Neural progenitor cell (in vitro differentiated cells): ENCODE measurements at regions not wholly inside any gene's neighbourhood (a gene's known extent, or its start where the extent isn't known, plus 50 kb on each side); places are given as distances from the start of the nearest gene placed in this dataset.

Experiments used
- DNase-seq: peaks from one replicate; pipeline ENCODE4 v3.0.0-alpha.2; 2016; ENCODE audit warnings: low spot score
- H2AFZ ChIP-seq: fragments of 200-600 bp; sonication (generic); replicated peaks from 2 replicates; pipeline ENCODE4 v1.6.1; 2016; ENCODE audit warnings: antibody characterized with exemption
- H3F3A ChIP-seq: fragments of 200-600 bp; sonication (generic); 2 replicates; pipeline ENCODE4 v1.6.1; 2016; ENCODE audit warnings: antibody characterized with exemption, low read depth
- H3K27ac ChIP-seq: fragments of 200-600 bp; sonication (generic); 2 replicates; pipeline ENCODE4 v1.5.1; 2016; ENCODE audit warnings: mild to moderate bottlenecking
- H3K27me3 ChIP-seq: fragments of 200-600 bp; sonication (generic); 2 replicates; pipeline ENCODE4 v1.6.1; 2016; ENCODE audit warnings: mild to moderate bottlenecking, moderate library complexity
- H3K36me3 ChIP-seq: fragments of 200-600 bp; sonication (generic); 2 replicates; pipeline ENCODE4 v1.5.1; 2016
- H3K4me1 ChIP-seq: fragments of 200-600 bp; sonication (generic); 2 replicates; pipeline ENCODE4 v1.6.1; 2016; ENCODE audit warnings: mixed run types
- H3K4me2 ChIP-seq: fragments of 200-600 bp; sonication (generic); 2 replicates; pipeline ENCODE4 v1.6.1; 2016
- H3K4me3 ChIP-seq: fragments of 200-600 bp; sonication (generic); 2 replicates; pipeline ENCODE4 v1.5.1; 2016
- H3K79me2 ChIP-seq: fragments of 200-600 bp; sonication (generic); 2 replicates; pipeline ENCODE4 v1.6.1; 2016; ENCODE audit warnings: low read depth
- H3K9ac ChIP-seq: fragments of 200-600 bp; sonication (generic); 2 replicates; pipeline ENCODE4 v1.6.1; 2016
- H3K9me3 ChIP-seq: fragments of 200-600 bp; sonication (generic); 2 replicates; pipeline ENCODE4 v1.5.1; 2016; ENCODE audit warnings: low read depth
- H4K20me1 ChIP-seq: fragments of 200-600 bp; sonication (generic); 2 replicates; pipeline ENCODE4 v1.6.1; 2016; ENCODE audit warnings: low read depth
- H3K27ac Mint-ChIP-seq: 3 replicates; pipeline ENCODE4 v1.8.0; 2021; ENCODE audit warnings: mixed read lengths
- H3K27me3 Mint-ChIP-seq: 2 replicates; pipeline ENCODE4 v1.8.0; 2022; ENCODE audit warnings: low read depth, mild to moderate bottlenecking, inconsistent platforms, moderate library complexity, mixed read lengths; ENCODE audit not compliant: insufficient read depth
- H3K36me3 Mint-ChIP-seq: 3 replicates; pipeline ENCODE4 v1.8.0; 2021; ENCODE audit warnings: mixed read lengths
- H3K4me1 Mint-ChIP-seq: 3 replicates; pipeline ENCODE4 v1.8.0; 2021; ENCODE audit warnings: mixed read lengths
- H3K4me3 Mint-ChIP-seq: 3 replicates; pipeline ENCODE4 v1.8.0; 2021; ENCODE audit warnings: mild to moderate bottlenecking, moderate library complexity, mixed read lengths
- H3K9me3 Mint-ChIP-seq: 3 replicates; pipeline ENCODE4 v1.8.0; 2020; ENCODE audit warnings: mixed read lengths
- CTCF ChIP-seq: fragments of 200-600 bp; sonication (generic); IDR thresholded peaks from 2 replicates; pipeline ENCODE4 v1.5.1; 2017; ENCODE audit warnings: antibody characterized with exemption, mild to moderate bottlenecking
- EZH2 ChIP-seq: fragments of 200-600 bp; sonication (generic); IDR thresholded peaks from 2 replicates; pipeline ENCODE4 v1.6.1; 2017; ENCODE audit warnings: antibody characterized with exemption, mild to moderate bottlenecking, moderate library complexity
- EZH2phosphoT487 ChIP-seq: fragments of 200-600 bp; sonication (generic); IDR thresholded peaks from 2 replicates; pipeline ENCODE4 v1.6.1; 2017; ENCODE audit warnings: antibody characterized with exemption

- Histone ChIP-seq H2AFZ (no peak overlapping the region), H3K36me3 (no peaks in the 10 kb centered on the region), H3K27me3 (no peaks in the 10 kb centered on the region), H3K27ac (no peak overlapping the region), H3K4me1 (no peaks in the 10 kb centered on the region), H3K79me2 (no peaks in the 10 kb centered on the region), H3K4me2 (no peak overlapping the region), H3K4me3 (no peak overlapping the region), H3F3A (no peaks in the 10 kb centered on the region), H3K9me3 (no peaks in the 10 kb centered on the region), H3K9ac (no peak overlapping the region), H4K20me1 (no peaks in the 10 kb centered on the region)
- Mint-ChIP-seq H3K4me1 (no peaks in the 10 kb centered on the region), H3K27ac (no peak overlapping the region), H3K27me3 (no peaks in the 10 kb centered on the region), H3K4me3 (no peak overlapping the region), H3K9me3 (peaks cover 11% of the 10 kb centered on the region), H3K36me3 (no peaks in the 10 kb centered on the region)
- TF ChIP-seq EZH2: no peak
- TF ChIP-seq CTCF: no peak
- TF ChIP-seq EZH2phosphoT487: no peak
- DNase-seq: no peak
These were observed 349.7 kb upstream of the SEMA3C start for GRCh38 chr7:81268551-81268950.

GRCh38 chr7:81267508-81267907 is 348.7 kb upstream of the SEMA3C start:
- Histone ChIP-seq H3K27me3 (no peaks in the 10 kb centered on the region), H3F3A (no peaks in the 10 kb centered on the region), H2AFZ (no peak overlapping the region), H3K27ac (no peak overlapping the region), H3K36me3 (no peaks in the 10 kb centered on the region), H3K79me2 (no peaks in the 10 kb centered on the region), H3K4me1 (no peaks in the 10 kb centered on the region), H3K4me3 (no peak overlapping the region), H3K9ac (no peak overlapping the region), H3K4me2 (no peak overlapping the region), H4K20me1 (no peaks in the 10 kb centered on the region), H3K9me3 (no peaks in the 10 kb centered on the region)
- Mint-ChIP-seq H3K27me3 (no peaks in the 10 kb centered on the region), H3K36me3 (no peaks in the 10 kb centered on the region), H3K4me3 (no peak overlapping the region), H3K4me1 (no peaks in the 10 kb centered on the region), H3K9me3 (peaks cover 11% of the 10 kb centered on the region), H3K27ac (no peak overlapping the region)
- TF ChIP-seq EZH2 (no peak), EZH2phosphoT487 (no peak), CTCF (no peak)
- DNase-seq: no peak

GRCh38 chr7:81264116-81264515 is 345.3 kb upstream of the SEMA3C start:
- Histone ChIP-seq H2AFZ (no peak overlapping the region), H3K9ac (no peak overlapping the region), H3K79me2 (no peaks in the 10 kb centered on the region), H3F3A (no peaks in the 10 kb centered on the region), H3K27me3 (no peaks in the 10 kb centered on the region), H3K4me2 (no peak overlapping the region), H3K36me3 (no peaks in the 10 kb centered on the region), H4K20me1 (no peaks in the 10 kb centered on the region), H3K4me3 (no peak overlapping the region), H3K4me1 (no peaks in the 10 kb centered on the region), H3K27ac (no peak overlapping the region), H3K9me3 (peaks cover 8% of the 10 kb centered on the region)
- Mint-ChIP-seq H3K9me3 (peaks cover 16% of the 10 kb centered on the region), H3K27ac (no peak overlapping the region), H3K36me3 (no peaks in the 10 kb centered on the region), H3K4me1 (no peaks in the 10 kb centered on the region), H3K4me3 (no peak overlapping the region), H3K27me3 (no peaks in the 10 kb centered on the region)
- TF ChIP-seq EZH2phosphoT487: no peak
- no peak for DNase-seq

GRCh38 chr7:81260152-81260551 is 341.3 kb upstream of the SEMA3C start:
- Histone ChIP-seq H3K79me2 (no peaks in the 10 kb centered on the region), H3K27me3 (no peaks in the 10 kb centered on the region), H3K4me2 (no peak overlapping the region), H3K4me1 (no peaks in the 10 kb centered on the region), H3K27ac (no peak overlapping the region), H3K9me3 (peaks cover 8% of the 10 kb centered on the region), H3K9ac (no peak overlapping the region), H4K20me1 (no peaks in the 10 kb centered on the region), H3F3A (no peaks in the 10 kb centered on the region), H2AFZ (no peak overlapping the region), H3K4me3 (no peak overlapping the region), H3K36me3 (no peaks in the 10 kb centered on the region)
- Mint-ChIP-seq H3K4me1 (no peaks in the 10 kb centered on the region), H3K27ac (no peak overlapping the region), H3K36me3 (no peaks in the 10 kb centered on the region), H3K9me3 (peaks cover 13% of the 10 kb centered on the region), H3K27me3 (no peaks in the 10 kb centered on the region), H3K4me3 (no peak overlapping the region)
- TF ChIP-seq EZH2phosphoT487: no peak
- TF ChIP-seq EZH2: no peak
- TF ChIP-seq CTCF: no peak
- DNase-seq: no peak
